Fibroblast of lung (primary cell): ENCODE measurements at regions not wholly inside any gene's neighbourhood (a gene's known extent, or its start where the extent isn't known, plus 50 kb on each side); places are given as distances from the start of the nearest gene placed in this dataset.

Experiments used
- CTCF ChIP-seq, 2 donors: IDR thresholded peaks in 1 of 2; conservative IDR thresholded peaks in 1 of 2; 1 replicate in 1 of 2; 2 replicates in 1 of 2; pipeline ENCODE4 v1.5.1; 2011 to 2012; ENCODE audit warnings: low read length in 2 of 2, control low read depth in 1 of 2, inconsistent platforms in 1 of 2, low read depth in 1 of 2, mild to moderate bottlenecking in 1 of 2
- EZH2 ChIP-seq: IDR thresholded peaks from 2 replicates; pipeline ENCODE4 v1.5.1; 2012; ENCODE audit warnings: low read length, control low read depth, mild to moderate bottlenecking; ENCODE audit errors: missing control alignments

- no peak for TF ChIP-seq CTCF (conservative IDR thresholded peaks at IDR 0.05 in 1 of 2, IDR thresholded peaks at IDR 0.05 in 1 of 2; ENCODE audit: low read depth in 1 of 2, low read length in 2 of 2)
- TF ChIP-seq EZH2, result no peak
Measured at GRCh38 chr7:144960763-144961162, 124.9 kb upstream of the TPK1 start.
